ENCODE measurements at regions not wholly inside any gene's neighbourhood (a gene's known extent, or its start where the extent isn't known, plus 50 kb on each side); places are given as distances from the start of the nearest gene placed in this dataset.
"Not testable (repeated sequence)": the region's sequence is repeated elsewhere in the genome, so short reads cannot be mapped to it uniquely, and the experiment has no call there.

GRCh38 chr9:6160579-6160978, 55.0 kb upstream of the IL33 start:
- DNase-seq (ENCODE audit: low read depth, low spot score): no peak

DNA sequence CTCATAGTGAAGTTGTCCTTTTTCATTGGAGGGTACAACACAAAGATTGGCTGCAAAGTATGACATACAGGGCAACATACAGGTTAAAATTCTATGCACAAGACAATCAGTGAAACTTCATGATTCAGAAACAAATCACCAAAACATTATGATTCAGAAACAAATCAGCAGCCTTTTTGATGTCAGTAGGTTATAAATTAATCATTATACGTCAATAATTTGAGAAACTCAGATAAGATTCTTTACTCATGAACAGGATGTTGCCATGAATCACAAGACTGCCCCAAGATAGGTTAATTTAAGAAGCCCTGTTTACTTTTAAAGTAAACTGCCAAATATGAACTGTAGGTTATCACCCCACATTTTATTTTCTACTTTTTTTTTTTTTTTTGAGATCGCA, 62.2 kb upstream of the IL33 start:
- no peak for DNase-seq (ENCODE audit: low read depth, low spot score)

- no peak for DNase-seq (ENCODE audit: low read depth, low spot score)
These were observed 62.8 kb upstream of the IL33 start for GRCh38 chr9:6152788-6153187.

DNA sequence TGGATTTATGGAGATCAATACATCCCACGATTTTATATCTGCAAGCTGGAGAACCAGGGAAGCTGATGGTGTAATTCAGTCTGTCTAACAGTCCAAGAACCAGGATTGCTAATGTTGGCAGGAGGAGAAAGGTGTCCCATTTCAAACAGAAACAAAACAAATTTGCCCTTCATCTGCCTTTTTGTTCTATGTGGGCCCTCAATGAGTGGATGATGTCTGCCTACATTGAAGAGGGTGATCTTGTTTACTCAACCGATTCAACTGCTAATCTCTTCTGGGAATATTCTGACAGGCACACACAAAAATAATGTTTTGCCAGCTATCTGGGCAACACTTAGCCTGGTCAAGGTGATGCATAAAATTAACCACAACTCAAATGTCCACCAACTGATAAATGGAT, 65.1 kb upstream of the IL33 start:
- no peak for DNase-seq (ENCODE audit: low read depth, low spot score)

DNA sequence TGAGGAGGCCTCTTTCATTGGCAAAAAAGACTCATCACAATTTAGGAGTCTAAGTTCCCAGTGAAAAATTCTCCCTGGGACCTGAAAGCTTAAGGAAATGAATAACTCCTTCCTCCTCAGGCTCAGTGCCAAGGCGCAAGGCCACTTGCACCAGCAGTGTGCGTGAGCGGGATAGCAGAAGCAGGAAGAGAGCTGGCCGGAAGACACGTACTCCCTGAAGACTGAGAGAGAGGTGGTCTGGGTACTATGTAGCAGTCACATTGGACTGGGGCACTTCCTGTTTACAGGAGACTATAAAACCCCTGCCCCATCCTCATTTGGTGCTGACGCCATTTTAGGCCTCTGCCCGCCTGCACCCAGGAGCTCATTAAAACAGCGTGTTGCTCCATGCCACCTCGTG, 66.3 kb upstream of the IL33 start:
- no peak for DNase-seq (ENCODE audit: low read depth, low spot score)

DNA sequence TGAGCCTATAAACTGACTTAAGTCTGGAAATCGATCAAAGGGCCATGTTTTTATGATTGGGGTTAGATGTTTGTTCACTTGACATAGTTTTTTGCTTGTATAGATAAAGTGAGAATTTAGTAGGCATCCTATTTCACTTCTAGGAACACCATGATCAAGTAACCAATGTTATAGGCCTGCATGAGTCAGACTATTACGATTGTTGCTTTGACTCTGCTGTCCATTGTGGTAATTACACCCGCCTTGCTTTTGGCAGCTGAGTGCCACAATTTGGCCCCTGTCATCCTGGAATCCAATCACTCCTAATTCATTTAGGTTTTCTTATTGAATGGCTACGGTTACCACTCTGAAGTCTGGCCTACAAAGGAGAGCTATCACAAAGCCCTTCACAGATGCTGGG, 67.8 kb upstream of the IL33 start:
- no peak for DNase-seq (ENCODE audit: low read depth, low spot score)

DNA sequence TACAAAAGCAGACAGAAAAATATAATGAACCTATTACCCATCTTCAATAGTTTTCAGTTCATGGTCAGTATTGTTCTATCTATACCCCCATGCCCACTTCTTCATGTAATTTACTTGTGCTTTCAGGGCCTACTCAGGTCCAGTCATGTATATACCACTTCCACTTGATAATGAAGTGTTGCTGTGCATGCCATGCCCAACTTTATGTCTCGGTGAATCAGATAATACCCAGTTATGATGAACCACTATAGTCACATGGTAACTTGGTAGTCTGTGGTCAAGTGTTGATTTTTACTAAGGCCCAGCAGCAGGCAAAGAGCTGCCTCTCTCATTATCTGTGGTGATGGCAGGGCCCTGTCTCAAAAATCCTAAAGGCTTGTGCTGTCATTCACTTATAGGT, 70.7 kb upstream of the IL33 start:
- DNase-seq (ENCODE audit: low read depth, low spot score): no peak

DNA sequence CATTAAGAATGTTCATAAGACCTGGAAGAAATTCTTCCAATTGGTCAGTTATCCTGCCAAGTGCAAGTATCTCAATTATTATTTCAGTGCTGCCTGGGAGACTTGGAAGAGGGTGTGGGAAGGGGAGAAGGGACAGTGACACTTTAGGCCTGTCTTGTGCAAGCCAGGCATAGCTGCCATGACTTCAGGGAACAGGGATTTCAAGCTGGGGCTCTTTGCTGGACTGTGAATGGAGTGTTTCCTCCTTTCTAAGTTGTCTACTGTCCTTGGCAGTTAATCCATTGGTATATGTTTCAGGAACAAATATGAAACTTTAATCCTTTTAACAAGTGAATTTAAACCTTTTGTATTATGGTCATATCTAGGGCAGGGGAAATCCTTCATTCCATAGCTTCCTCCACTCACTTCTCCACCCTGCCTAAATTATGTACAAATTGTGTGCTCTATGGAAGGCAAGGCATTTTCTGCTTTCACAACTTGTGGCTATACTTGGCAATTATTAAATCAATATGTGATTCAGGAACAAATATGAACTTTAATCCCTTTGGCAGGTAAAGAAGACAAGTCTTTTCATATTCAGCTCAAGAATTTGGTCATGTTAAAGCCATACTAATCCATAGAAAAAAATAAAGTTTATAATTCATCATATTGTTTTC, 72.7 kb upstream of the IL33 start:
- no peak for DNase-seq (ENCODE audit: low read depth, low spot score)

DNA sequence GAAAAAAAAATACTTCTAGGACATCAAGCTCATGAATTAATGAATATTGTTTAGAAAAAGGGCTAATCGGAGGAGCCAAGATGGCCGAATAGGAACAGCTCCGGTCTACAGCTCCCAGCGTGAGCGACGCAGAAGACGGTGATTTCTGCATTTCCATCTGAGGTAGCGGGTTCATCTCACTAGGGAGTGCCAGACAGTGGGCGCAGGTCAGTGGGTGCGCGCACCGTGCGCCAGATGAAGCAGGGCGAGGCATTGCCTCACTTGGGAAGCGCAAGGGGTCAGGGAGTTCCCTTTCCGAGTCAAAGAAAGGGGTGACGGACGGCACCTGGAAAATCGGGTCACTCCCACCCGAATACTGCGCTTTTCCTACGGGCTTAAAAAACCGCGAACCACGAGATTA, 79.8 kb upstream of the IL33 start:
- not testable (repeated sequence) for DNase-seq (ENCODE audit: low read depth, low spot score)

GRCh38 chr9:6134661-6135180, 80.9 kb upstream of the IL33 start:
- DNase-seq (ENCODE audit: low read depth, low spot score): no peak

- DNase-seq (ENCODE audit: low read depth, low spot score): no peak
These were observed 82.1 kb upstream of the IL33 start for GRCh38 chr9:6133346-6134063.

DNA sequence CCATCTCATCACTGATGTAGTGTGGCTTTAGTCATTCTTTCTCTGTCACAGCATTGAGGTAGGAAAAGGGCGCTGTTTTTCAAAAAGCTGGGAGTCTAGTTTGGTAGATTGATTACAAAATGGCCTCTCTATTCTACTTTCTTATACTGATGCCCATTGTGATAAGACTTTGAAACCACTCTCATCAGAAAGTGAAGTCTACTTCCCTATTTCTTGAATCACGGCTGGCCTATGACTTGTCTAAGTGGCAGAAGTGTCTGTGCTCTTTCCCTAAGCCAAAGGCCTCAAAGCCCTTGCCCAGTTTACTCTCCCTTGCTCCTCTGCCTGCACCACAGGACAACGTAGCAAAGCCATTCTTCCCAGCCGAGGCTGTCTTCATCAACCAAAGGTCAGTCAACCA, 83.0 kb upstream of the IL33 start:
- no peak for DNase-seq (ENCODE audit: low read depth, low spot score)

DNA sequence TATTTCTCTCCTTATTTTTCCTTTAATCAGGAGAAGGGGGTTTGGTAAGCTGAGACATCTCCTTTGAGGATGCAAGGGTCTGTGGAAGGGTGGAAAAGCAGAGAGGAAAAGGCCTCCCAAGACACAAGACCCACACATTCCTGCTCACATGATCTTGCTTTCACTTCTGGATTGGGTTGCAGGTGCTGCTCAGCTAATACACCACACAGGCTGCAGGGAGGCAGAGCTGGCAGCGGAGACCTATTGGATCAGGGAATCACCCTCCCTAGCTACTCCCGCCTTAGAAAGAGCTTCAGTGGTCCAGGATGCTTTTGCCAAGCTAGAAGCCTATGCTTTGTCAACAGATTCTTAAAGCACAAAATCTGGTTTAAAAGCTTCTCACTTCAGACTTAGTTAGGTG, 87.6 kb upstream of the IL33 start:
- no peak for DNase-seq (ENCODE audit: low read depth, low spot score)

DNA sequence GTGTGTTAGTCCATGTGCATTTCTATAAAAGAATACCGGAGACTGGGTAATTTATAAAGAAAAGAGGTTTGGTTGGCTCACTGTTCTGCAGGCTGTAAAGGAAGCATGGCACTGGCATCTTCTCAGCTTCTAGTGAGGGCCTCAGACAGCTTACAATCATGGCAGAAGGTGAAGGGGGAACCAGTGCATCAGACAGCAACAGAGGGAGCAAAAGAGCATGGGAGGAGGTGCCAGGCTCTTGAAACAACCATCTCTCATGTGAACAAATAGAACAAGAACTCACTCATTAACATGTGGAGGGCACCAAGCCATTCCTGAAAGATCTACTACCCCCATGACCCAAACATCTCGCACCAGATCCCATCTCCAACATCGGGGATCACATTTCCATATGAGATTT, 89.2 kb upstream of the IL33 start:
- DNase-seq (ENCODE audit: low read depth, low spot score): no peak

GRCh38 chr9:6123416-6123815, 92.2 kb upstream of the IL33 start:
- DNase-seq (ENCODE audit: low read depth, low spot score): no peak

- DNase-seq (ENCODE audit: low read depth, low spot score): no peak
These were observed 93.9 kb upstream of the IL33 start for GRCh38 chr9:6121707-6122106.

- DNase-seq (ENCODE audit: low read depth, low spot score): no peak
These were observed 99.0 kb upstream of the RANBP6 start for GRCh38 chr9:6114424-6114823.

DNA sequence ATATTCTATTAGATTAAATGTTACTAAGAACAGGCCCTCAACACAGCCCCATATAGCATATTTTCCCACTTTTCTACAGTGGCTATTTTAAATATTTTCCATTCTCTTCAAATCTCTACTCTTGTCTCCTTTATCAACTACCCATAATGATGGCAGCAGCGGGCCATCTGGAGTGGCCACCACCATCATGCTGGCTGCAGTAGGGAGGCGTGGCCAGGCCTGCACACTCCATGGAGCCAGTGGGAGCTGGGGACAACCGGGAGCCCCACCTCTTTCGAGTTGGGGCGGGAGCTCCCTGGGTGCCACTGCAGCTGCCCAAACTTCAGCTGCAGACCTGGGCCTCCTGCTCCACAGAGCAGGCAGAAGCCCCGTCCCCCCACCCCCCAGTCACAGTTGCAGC, 98.4 kb upstream of the RANBP6 start:
- no peak for DNase-seq (ENCODE audit: low read depth, low spot score)

DNA sequence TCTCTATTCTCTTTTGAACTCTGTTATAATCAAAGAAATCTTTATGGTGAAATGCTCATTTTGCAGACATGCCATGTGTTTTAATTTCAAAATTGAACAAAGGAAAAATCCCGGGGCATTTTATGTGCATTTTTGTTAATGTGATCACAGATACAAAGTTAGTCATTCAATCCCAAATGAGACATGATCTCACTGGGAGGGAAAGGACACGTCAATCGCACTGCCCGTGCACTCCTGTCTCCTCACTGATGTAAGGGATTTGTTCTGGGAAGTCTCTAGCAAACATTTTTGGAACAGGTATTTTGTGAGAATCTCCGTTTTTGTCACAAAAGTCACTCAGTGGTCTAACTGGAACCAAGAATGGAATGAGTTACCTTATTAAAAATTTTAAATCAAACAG, 97.9 kb upstream of the RANBP6 start:
- no peak for DNase-seq (ENCODE audit: low read depth, low spot score)

DNA sequence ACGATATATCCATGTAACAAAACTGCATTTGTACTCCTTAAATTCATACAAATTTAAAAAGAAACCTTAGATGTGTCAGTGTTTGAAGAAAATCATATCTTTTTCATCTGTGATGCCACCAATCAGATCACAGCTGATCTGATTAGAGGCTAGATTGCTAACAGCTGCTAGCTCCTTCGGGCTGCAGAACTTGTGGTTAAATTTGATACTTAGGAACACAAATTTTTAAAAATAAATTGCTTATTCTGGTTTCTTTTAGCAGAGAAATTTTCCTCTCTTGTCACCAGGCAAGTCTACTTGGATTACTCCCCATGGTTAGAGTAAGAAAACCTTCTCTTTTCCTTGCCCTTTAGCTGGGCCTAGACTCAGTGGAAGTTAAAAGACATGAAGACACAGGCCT, 94.6 kb upstream of the RANBP6 start:
- no peak for DNase-seq (ENCODE audit: low read depth, low spot score)

DNA sequence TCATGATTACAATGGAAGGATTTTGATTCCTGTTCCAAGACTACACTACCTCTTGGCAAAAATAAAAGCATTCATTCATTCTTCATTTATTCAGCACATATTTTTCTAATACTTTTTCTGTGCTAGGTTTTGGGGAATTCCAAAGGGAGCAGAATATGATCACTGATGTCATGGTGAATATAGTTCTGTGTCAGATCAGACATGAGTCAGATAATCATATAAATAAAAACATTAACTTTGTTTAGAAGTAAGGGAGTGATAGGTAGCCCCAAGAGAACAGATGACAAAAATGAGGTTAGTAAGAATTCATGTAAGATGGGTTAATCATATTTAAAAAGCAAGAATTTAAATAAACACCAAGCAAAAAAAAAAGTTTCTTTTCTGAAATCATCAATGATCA, 94.1 kb upstream of the RANBP6 start:
- DNase-seq (ENCODE audit: low read depth, low spot score): no peak

DNA sequence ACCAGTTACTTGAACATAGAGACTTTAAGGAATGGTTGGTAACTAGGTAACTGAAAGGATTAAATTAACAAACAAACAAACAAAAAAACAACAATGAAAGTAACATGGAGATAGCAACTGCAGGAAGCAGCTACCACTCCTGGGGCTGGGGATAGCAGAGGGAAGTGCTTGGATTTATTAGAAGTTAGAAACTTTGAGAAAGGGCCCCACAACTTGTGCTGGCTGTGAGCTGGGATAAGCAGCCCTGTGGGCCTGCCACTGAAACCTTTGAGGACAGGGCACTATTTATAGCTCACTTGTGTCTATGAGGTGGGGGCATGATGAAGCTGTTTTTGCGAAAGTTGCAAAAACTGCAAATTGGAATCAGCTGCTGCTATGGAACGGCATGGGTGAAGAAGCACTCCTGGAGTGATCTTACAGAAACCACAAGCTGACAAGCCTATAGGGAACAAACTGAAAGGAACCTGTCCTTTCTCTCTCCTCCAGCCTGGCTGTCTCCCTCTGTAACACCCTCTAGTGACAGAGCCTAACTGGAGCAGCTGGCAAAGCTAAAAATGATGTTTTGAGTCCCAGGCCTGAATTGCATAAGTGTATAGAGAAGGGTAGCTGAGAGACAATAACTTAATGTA, 91.4 kb upstream of the RANBP6 start:
- no peak for DNase-seq (ENCODE audit: low read depth, low spot score)

DNA sequence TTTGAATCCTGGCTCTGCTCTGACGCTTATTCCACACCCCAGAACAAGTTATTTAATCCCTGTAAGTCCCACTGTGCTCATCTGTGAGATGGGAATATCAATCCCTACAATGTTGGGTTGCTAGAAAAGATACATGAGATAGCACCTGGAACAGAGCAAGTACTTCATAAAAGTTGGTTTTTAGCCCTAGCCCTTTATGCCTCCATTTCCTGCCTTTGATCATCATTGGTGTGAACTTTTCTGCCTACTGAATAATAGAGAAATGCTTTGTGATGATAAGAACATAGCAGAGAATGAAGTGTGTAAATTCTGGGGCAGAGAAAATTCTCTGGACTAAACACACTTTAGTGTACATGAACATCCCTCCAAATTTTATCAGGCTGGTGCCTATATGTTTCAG, 90.3 kb upstream of the RANBP6 start:
- no peak for DNase-seq (ENCODE audit: low read depth, low spot score)
